BLaER1 treated with 17β-estradiol and CSF1 and Interleukin-3, amounts not matched to agents 10 nM and 100 nM (cell line): ENCODE measurements at regions not wholly inside any gene's neighbourhood (a gene's known extent, or its start where the extent isn't known, plus 50 kb on each side); places are given as distances from the start of the nearest gene placed in this dataset.
"Not testable (repeated sequence)": the region's sequence is repeated elsewhere in the genome, so short reads cannot be mapped to it uniquely, and the experiment has no call there.

Experiments used
- H3K27ac ChIP-seq, 11 experiments: shearing (Covaris generic); formaldehyde crosslinking; 2 replicates each; pipeline ENCODE4 v1.8.1; 2022
- H3K27me3 ChIP-seq, 11 experiments: shearing (Covaris generic); formaldehyde crosslinking; 2 replicates each; pipeline ENCODE4 v1.8.1; 2022
- H3K36me3 ChIP-seq, 11 experiments: shearing (Covaris generic); formaldehyde crosslinking; 2 replicates each; pipeline ENCODE4 v1.8.1; 2022
- H3K4me1 ChIP-seq, 10 experiments: shearing (Covaris generic); formaldehyde crosslinking; 2 replicates each; pipeline ENCODE4 v1.8.1; 2022
- H3K4me2 ChIP-seq, 11 experiments: shearing (Covaris generic); formaldehyde crosslinking; 2 replicates each; pipeline ENCODE4 v1.8.1; 2022
- H3K4me3 ChIP-seq, 10 experiments: shearing (Covaris generic); formaldehyde crosslinking; 2 replicates each; pipeline ENCODE4 v1.8.1; 2022
- H3K9ac ChIP-seq, 11 experiments: shearing (Covaris generic); formaldehyde crosslinking; 2 replicates each; pipeline ENCODE4 v1.8.1; 2022
- H3K9me3 ChIP-seq, 11 experiments: shearing (Covaris generic); formaldehyde crosslinking; replicated peaks in 1 of 11; 2 replicates each; pipeline ENCODE4 v1.8.1; 2022
- H4K20me1 ChIP-seq, 11 experiments: shearing (Covaris generic); formaldehyde crosslinking; 2 replicates each; pipeline ENCODE4 v1.8.1; 2022

DNA sequence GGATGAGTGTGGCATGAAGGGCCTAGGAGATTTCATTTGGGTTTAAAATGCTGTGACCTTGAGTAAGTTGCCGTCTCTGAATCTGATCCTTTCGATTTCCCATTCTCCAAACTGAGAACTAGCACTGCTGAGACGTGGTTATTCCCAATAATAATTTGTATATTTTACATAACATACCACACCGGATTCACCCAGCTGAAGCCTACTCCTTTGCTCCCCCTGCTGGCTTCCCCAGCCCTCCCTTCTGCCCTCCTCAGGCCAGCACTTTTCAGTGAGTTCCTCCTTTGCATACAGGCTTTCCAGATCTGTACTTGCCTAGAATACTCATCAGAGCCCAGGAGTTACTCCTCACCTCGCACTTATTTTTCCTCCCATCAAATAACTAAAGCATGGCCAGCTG is 255.1 kb downstream of the OR4F29 start:
- H3K36me3 ChIP-seq, H3K9ac ChIP-seq, H3K27ac ChIP-seq, H3K4me1 ChIP-seq, H3K27me3 ChIP-seq, H4K20me1 ChIP-seq, H3K4me2 ChIP-seq, H3K9me3 ChIP-seq, H3K4me3 ChIP-seq: not testable (repeated sequence)

DNA sequence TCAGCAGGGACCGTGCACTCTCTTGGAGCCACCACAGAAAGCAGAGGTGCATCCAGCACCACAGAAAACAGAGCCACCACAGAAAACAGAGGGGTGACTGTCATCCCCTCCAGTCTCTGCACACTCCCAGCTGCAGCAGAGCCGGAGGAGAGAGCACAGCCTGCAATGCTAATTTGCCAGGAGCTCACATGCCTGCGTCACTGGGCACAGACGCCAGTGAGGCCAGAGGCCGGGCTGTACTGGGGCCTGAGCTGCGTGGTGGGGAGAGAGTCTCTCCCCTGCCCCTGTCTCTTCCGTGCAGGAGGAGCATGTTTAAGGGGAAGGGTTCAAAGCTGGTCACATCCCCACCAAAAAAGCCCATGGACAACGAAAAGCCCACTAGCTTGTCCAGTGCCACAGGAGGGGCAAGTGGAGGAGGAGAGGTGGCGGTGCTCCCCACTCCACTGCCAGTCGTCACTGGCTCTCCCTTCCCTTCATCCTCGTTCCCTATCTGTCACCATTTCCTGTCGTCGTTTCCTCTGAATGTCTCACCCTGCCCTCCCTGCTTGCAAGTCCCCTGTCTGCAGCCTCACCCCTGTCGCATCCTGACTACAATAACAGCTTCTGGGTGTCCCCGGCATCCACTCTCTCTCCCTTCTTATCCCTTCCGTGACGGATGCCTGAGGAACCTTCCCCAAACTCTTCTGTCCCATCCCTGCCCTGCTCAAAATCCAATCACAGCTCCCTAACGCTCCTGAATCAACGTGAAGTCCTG is 260.0 kb downstream of the OR4F29 start:
- Histone ChIP-seq H3K36me3 (peaks cover 0 to 12% (median 4%) of the 10 kb centered on the region in 11 experiments; a peak in 11 of 22 replicates), H3K9ac (peak overlapping the region in 1 of 11 experiments; percentile 52; a peak in 1 of 22 replicates), H3K27ac (peak overlapping the region in 5 of 11 experiments; percentile 5 to 22 (median 16); a peak in 4 of 22 replicates), H3K4me2 (peak overlapping the region in 10 of 11 experiments; percentile 0 to 80 (median 40); a peak in 15 of 22 replicates), H3K4me1 (peaks cover 5 to 13% (median 7%) of the 10 kb centered on the region in 10 experiments; a peak in 18 of 20 replicates), H4K20me1 (peaks cover 2 to 11% (median 6%) of the 10 kb centered on the region in 11 experiments; a peak in 16 of 22 replicates)
- H3K4me3 ChIP-seq, H3K27me3 ChIP-seq, H3K9me3 ChIP-seq: not testable (repeated sequence)

DNA sequence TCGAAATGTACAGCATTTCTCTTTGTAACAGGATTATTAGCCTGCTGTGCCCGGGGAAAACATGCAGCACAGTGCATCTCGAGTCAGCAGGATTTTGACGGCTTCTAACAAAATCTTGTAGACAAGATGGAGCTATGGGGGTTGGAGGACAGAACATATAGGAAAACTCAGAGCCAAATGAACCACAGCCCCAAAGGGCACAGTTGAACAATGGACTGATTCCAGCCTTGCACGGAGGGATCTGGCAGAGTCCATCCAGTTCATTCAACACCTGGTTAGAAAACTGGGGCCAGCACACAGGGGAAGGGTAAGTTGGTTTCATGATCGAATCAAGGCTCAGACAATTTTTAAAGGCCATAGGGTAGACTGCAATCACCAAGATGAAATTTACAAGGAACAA is 260.8 kb downstream of the OR4F29 start:
- Histone ChIP-seq H3K4me1 (peaks cover 5 to 13% (median 7%) of the 10 kb centered on the region in 10 experiments; a peak in 18 of 20 replicates), H3K4me2 (peak overlapping the region in 1 of 11 experiments; percentile 80; a peak in 1 of 22 replicates), H3K36me3 (peaks cover 0 to 14% (median 5%) of the 10 kb centered on the region in 11 experiments; a peak in 11 of 22 replicates), H4K20me1 (peaks cover 2 to 11% (median 6%) of the 10 kb centered on the region in 11 experiments; a peak in 16 of 22 replicates)
- H3K27me3 ChIP-seq, H3K27ac ChIP-seq, H3K9me3 ChIP-seq, H3K4me3 ChIP-seq, H3K9ac ChIP-seq: not testable (repeated sequence)

DNA sequence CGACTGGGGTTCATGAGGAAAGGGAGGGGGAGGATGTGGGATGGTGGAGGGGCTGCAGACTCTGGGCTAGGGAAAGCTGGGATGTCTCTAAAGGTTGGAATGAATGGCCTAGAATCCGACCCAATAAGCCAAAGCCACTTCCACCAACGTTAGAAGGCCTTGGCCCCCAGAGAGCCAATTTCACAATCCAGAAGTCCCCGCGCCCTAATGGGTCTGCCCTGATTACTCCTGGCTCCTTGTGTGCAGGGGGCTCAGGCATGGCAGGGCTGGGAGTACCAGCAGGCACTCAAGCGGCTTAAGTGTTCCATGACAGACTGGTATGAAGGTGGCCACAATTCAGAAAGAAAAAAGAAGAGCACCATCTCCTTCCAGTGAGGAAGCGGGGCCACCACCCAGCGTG is 261.6 kb downstream of the OR4F29 start:
- peaks cover 0 to 14% (median 5%) of the 10 kb centered on the region in 11 experiments; a peak in 11 of 22 replicates for H3K36me3 ChIP-seq
- H3K9ac ChIP-seq, H3K4me2 ChIP-seq, H3K9me3 ChIP-seq, H3K27ac ChIP-seq, H3K4me3 ChIP-seq, H3K27me3 ChIP-seq: not testable (repeated sequence)
- H4K20me1 ChIP-seq: peaks cover 2 to 11% (median 6%) of the 10 kb centered on the region in 11 experiments; a peak in 16 of 22 replicates
- H3K4me1 ChIP-seq: peaks cover 5 to 13% (median 7%) of the 10 kb centered on the region in 10 experiments; a peak in 18 of 20 replicates

DNA sequence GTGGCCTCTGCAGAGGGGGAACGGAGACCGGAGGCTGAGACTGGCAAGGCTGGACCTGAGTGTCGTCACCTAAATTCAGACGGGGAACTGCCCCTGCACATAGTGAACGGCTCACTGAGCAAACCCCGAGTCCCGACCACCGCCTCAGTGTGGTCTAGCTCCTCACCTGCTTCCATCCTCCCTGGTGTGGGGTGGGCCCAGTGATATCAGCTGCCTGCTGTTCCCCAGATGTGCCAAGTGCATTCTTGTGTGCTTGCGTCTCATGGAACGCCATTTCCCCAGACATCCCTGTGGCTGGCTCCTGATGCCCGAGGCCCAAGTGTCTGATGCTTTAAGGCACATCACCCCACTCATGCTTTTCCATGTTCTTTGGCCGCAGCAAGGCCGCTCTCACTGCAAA is 262.2 kb downstream of the OR4F29 start:
- not testable (repeated sequence) for H3K27me3 ChIP-seq, H3K27ac ChIP-seq, H3K4me3 ChIP-seq, H3K9ac ChIP-seq, H3K9me3 ChIP-seq, H3K4me2 ChIP-seq
- peaks cover 0 to 14% (median 5%) of the 10 kb centered on the region in 11 experiments; a peak in 11 of 22 replicates for H3K36me3 ChIP-seq
- H4K20me1 ChIP-seq: peaks cover 2 to 11% (median 6%) of the 10 kb centered on the region in 11 experiments; a peak in 16 of 22 replicates
- H3K4me1 ChIP-seq: peaks cover 5 to 13% (median 7%) of the 10 kb centered on the region in 10 experiments; a peak in 18 of 20 replicates

DNA sequence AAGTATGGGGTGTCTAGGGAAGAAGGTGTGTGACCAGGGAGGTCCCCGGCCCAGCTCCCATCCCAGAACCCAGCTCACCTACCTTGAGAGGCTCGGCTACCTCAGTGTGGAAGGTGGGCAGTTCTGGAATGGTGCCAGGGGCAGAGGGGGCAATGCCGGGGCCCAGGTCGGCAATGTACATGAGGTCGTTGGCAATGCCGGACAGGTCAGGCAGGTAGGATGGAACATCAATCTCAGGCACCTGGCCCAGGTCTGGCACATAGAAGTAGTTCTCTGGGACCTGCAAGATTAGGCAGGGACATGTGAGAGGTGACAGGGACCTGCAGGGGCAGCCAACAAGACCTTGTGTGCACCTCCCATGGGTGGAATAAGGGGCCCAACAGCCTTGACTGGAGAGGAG is 264.2 kb downstream of the OR4F29 start:
- H3K27me3 ChIP-seq, H3K4me3 ChIP-seq, H3K9me3 ChIP-seq, H3K9ac ChIP-seq, H3K27ac ChIP-seq, H3K4me2 ChIP-seq: not testable (repeated sequence)
- Histone ChIP-seq H3K4me1 (peaks cover 5 to 13% (median 7%) of the 10 kb centered on the region in 10 experiments; a peak in 18 of 20 replicates), H3K36me3 (peaks cover 0 to 14% (median 5%) of the 10 kb centered on the region in 11 experiments; a peak in 11 of 22 replicates), H4K20me1 (peaks cover 2 to 11% (median 6%) of the 10 kb centered on the region in 11 experiments; a peak in 16 of 22 replicates)

DNA sequence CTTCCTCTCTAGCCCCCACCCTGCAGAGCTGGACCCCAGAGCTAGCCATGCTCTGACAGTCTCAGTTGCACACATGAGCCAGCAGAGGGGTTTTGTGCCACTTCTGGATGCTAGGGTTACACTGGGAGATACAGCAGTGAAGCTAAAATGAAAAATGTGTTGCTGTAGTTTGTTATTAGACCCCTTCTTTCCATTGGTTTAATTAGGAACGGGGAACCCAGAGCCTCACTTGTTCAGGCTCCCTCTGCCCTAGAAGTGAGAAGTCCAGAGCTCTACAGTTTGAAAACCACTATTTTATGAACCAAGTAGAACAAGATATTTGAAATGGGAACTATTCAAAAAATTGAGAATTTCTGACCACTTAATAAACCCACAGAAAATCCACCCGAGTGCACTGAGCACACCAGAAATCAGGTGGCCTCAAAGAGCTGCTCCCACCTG is 264.8 kb downstream of the OR4F29 start:
- not testable (repeated sequence) for H3K27ac ChIP-seq, H3K9me3 ChIP-seq, H3K9ac ChIP-seq, H3K27me3 ChIP-seq, H3K4me2 ChIP-seq, H3K4me3 ChIP-seq
- Histone ChIP-seq H3K36me3 (peaks cover 0 to 14% (median 5%) of the 10 kb centered on the region in 11 experiments; a peak in 11 of 22 replicates), H3K4me1 (peaks cover 5 to 11% (median 7%) of the 10 kb centered on the region in 10 experiments; a peak in 18 of 20 replicates), H4K20me1 (peaks cover 2 to 11% (median 6%) of the 10 kb centered on the region in 11 experiments; a peak in 16 of 22 replicates)

DNA sequence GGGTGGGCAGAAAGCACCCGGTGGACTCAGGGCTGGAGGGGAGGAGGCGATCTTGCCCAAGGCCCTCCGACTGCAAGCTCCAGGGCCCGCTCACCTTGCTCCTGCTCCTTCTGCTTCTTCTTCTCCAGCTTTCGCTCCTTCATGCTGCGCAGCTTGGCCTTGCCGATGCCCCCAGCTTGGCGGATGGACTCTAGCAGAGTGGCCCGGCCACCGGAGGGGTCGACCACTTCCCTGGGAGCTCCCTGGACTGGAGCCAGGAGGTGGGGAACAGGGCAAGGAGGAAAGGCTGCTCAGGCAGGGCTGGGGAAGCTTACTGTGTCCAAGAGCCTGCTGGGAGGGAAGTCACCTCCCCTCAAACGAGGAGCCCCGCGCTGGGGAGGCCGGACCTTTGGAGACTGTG is 265.3 kb downstream of the OR4F29 start:
- peaks cover 0 to 12% (median 5%) of the 10 kb centered on the region in 11 experiments; a peak in 11 of 22 replicates for H3K36me3 ChIP-seq
- not testable (repeated sequence) for H3K4me1 ChIP-seq, H3K9ac ChIP-seq, H4K20me1 ChIP-seq, H3K27me3 ChIP-seq, H3K9me3 ChIP-seq, H3K4me3 ChIP-seq, H3K4me2 ChIP-seq, H3K27ac ChIP-seq

DNA sequence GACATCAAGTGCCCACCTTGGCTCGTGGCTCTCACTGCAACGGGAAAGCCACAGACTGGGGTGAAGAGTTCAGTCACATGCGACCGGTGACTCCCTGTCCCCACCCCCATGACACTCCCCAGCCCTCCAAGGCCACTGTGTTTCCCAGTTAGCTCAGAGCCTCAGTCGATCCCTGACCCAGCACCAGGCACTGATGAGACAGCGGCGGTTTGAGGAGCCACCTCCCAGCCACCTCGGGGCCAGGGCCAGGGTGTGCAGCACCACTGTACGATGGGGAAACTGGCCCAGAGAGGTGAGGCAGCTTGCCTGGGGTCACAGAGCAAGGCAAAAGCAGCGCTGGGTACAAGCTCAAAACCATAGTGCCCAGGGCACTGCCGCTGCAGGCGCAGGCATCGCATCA is 266.0 kb downstream of the OR4F29 start:
- not testable (repeated sequence) for H3K4me3 ChIP-seq, H3K27ac ChIP-seq, H3K9ac ChIP-seq, H3K4me2 ChIP-seq, H3K4me1 ChIP-seq, H3K27me3 ChIP-seq, H3K9me3 ChIP-seq, H4K20me1 ChIP-seq, H3K36me3 ChIP-seq

DNA sequence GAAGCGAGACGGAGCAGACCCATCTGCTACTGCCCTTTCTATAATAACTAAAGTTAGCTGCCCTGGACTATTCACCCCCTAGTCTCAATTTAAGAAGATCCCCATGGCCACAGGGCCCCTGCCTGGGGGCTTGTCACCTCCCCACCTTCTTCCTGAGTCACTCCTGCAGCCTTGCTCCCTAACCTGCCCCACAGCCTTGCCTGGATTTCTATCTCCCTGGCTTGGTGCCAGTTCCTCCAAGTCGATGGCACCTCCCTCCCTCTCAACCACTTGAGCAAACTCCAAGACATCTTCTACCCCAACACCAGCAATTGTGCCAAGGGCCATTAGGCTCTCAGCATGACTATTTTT is 267.2 kb downstream of the OR4F29 start:
- not testable (repeated sequence) for H3K4me2 ChIP-seq, H3K27ac ChIP-seq, H3K27me3 ChIP-seq, H3K4me1 ChIP-seq, H3K4me3 ChIP-seq, H4K20me1 ChIP-seq, H3K9me3 ChIP-seq, H3K36me3 ChIP-seq, H3K9ac ChIP-seq

DNA sequence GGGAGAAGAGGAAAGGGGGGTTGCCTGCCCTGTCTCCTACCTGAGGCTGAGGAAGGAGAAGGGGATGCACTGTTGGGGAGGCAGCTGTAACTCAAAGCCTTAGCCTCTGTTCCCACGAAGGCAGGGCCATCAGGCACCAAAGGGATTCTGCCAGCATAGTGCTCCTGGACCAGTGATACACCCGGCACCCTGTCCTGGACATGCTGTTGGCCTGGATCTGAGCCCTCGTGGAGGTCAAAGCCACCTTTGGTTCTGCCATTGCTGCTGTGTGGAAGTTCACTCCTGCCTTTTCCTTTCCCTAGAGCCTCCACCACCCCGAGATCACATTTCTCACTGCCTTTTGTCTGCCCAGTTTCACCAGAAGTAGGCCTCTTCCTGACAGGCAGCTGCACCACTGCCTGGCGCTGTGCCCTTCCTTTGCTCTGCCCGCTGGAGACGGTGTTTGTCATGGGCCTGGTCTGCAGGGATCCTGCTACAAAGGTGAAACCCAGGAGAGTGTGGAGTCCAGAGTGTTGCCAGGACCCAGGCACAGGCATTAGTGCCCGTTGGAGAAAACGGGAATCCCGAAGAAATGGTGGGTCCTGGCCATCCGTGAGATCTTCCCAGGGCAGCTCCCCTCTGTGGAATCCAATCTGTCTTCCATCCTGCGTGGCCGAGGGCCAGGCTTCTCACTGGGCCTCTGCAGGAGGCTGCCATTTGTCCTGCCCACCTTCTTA is 267.7 kb downstream of the OR4F29 start:
- H3K4me1 ChIP-seq, H3K27ac ChIP-seq, H3K9me3 ChIP-seq, H3K4me3 ChIP-seq, H4K20me1 ChIP-seq, H3K4me2 ChIP-seq, H3K36me3 ChIP-seq, H3K9ac ChIP-seq, H3K27me3 ChIP-seq: not testable (repeated sequence)

DNA sequence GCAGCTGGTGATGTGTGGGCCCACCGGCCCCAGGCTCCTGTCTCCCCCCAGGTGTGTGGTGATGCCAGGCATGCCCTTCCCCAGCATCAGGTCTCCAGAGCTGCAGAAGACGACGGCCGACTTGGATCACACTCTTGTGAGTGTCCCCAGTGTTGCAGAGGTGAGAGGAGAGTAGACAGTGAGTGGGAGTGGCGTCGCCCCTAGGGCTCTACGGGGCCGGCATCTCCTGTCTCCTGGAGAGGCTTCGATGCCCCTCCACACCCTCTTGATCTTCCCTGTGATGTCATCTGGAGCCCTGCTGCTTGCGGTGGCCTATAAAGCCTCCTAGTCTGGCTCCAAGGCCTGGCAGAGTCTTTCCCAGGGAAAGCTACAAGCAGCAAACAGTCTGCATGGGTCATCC is 268.4 kb downstream of the OR4F29 start:
- not testable (repeated sequence) for H3K4me2 ChIP-seq, H3K27me3 ChIP-seq, H3K36me3 ChIP-seq, H3K4me3 ChIP-seq, H3K27ac ChIP-seq, H4K20me1 ChIP-seq, H3K9me3 ChIP-seq, H3K9ac ChIP-seq, H3K4me1 ChIP-seq

DNA sequence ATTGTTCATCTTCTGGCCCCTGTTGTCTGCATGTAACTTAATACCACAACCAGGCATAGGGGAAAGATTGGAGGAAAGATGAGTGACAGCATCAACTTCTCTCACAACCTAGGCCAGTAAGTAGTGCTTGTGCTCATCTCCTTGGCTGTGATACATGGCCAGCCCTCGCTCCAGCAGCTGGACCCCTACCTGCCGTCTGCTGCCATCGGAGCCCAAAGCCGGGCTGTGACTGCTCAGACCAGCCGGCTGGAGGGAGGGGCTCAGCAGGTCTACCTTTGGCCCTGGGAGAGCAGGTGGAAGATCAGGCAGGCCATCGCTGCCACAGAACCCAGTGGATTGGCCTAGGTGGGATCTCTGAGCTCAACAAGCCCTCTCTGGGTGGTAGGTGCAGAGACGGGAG is 268.8 kb downstream of the OR4F29 start:
- H4K20me1 ChIP-seq, H3K4me2 ChIP-seq, H3K4me1 ChIP-seq, H3K36me3 ChIP-seq, H3K9ac ChIP-seq, H3K27me3 ChIP-seq, H3K9me3 ChIP-seq, H3K27ac ChIP-seq, H3K4me3 ChIP-seq: not testable (repeated sequence)
